Hepatic stellate cell (primary cell): ENCODE measurements at regions not wholly inside any gene's neighbourhood (a gene's known extent, or its start where the extent isn't known, plus 50 kb on each side); places are given as distances from the start of the nearest gene placed in this dataset.
"Not testable (repeated sequence)": the region's sequence is repeated elsewhere in the genome, so short reads cannot be mapped to it uniquely, and the experiment has no call there.

ENCODE experiments used
- DNase-seq: peaks from one replicate; pipeline ENCODE4 v3.0.0; 2011; ENCODE audit warnings: low spot score

GRCh38 chrX:102784550-102784949 is 64.0 kb downstream of the GPRASP3 start:
- DNase-seq, result no peak

- no peak for DNase-seq
These were observed 66.7 kb downstream of the GPRASP3 start for GRCh38 chrX:102787283-102787682.

GRCh38 chrX:102808336-102808735 is 87.8 kb downstream of the GPRASP3 start:
- no peak for DNase-seq

GRCh38 chrX:102818269-102818668 is 97.7 kb downstream of the GPRASP3 start:
- DNase-seq, result not testable (repeated sequence)

GRCh38 chrX:102832661-102833060 is 104.4 kb upstream of the RAB40AL start:
- peak; percentile 36 for DNase-seq

GRCh38 chrX:102833136-102833535 is 103.9 kb upstream of the RAB40AL start:
- peak; percentile 4 for DNase-seq

- no peak for DNase-seq
These were observed 101.4 kb upstream of the RAB40AL start for GRCh38 chrX:102835504-102836146.

- no peak for DNase-seq
These were observed 99.2 kb upstream of the RAB40AL start for GRCh38 chrX:102837847-102838246.

- no peak for DNase-seq
These were observed 96.0 kb upstream of the RAB40AL start for GRCh38 chrX:102840871-102841705.

- DNase-seq, result no peak
These were observed 95.4 kb upstream of the RAB40AL start for GRCh38 chrX:102841706-102842003.

GRCh38 chrX:102845020-102845419 is 92.1 kb upstream of the RAB40AL start:
- no peak for DNase-seq

GRCh38 chrX:102846544-102847236 is 90.4 kb upstream of the RAB40AL start:
- no peak for DNase-seq

GRCh38 chrX:102847362-102847761 is 89.7 kb upstream of the RAB40AL start:
- no peak for DNase-seq

- DNase-seq, result no peak
These were observed 87.7 kb upstream of the RAB40AL start for GRCh38 chrX:102849396-102849795.

- not testable (repeated sequence) for DNase-seq
These were observed 78.1 kb upstream of the RAB40AL start for GRCh38 chrX:102858826-102859549.

GRCh38 chrX:102859550-102859871 is 77.6 kb upstream of the RAB40AL start:
- DNase-seq, result no peak

GRCh38 chrX:102860235-102860634 is 76.8 kb upstream of the RAB40AL start:
- DNase-seq, result no peak

- DNase-seq, result peak; percentile 38
These were observed 73.3 kb upstream of the RAB40AL start for GRCh38 chrX:102863735-102864134.

- no peak for DNase-seq
These were observed 70.0 kb upstream of the RAB40AL start for GRCh38 chrX:102866981-102867656.

- DNase-seq, result no peak
These were observed 53.6 kb upstream of the RAB40AL start for GRCh38 chrX:102883491-102883890.
